ENCODE measurements at regions not wholly inside any gene's neighbourhood (a gene's known extent, or its start where the extent isn't known, plus 50 kb on each side); places are given as distances from the start of the nearest gene placed in this dataset.
"Not testable (repeated sequence)": the region's sequence is repeated elsewhere in the genome, so short reads cannot be mapped to it uniquely, and the experiment has no call there.

GRCh38 chr13:100811928-100812327 is 137.3 kb upstream of the TMTC4 start:
- DNase-seq (ENCODE audit: low spot score), result no peak

- no peak for DNase-seq (ENCODE audit: low spot score)
These were observed 136.7 kb upstream of the TMTC4 start for GRCh38 chr13:100811024-100811865.

GRCh38 chr13:100810481-100810880 is 135.9 kb upstream of the TMTC4 start:
- no peak for DNase-seq (ENCODE audit: low spot score)

GRCh38 chr13:100809856-100810255 is 135.3 kb upstream of the TMTC4 start:
- DNase-seq (ENCODE audit: low spot score), result no peak

- no peak for DNase-seq (ENCODE audit: low spot score)
These were observed 134.5 kb upstream of the TMTC4 start for GRCh38 chr13:100809129-100809390.

GRCh38 chr13:100808330-100809128 is 133.9 kb upstream of the TMTC4 start:
- no peak for DNase-seq (ENCODE audit: low spot score)

- no peak for DNase-seq (ENCODE audit: low spot score)
These were observed 128.5 kb upstream of the TMTC4 start for GRCh38 chr13:100803091-100803490.

GRCh38 chr13:100800283-100800875 is 125.8 kb upstream of the TMTC4 start:
- no peak for DNase-seq (ENCODE audit: low spot score)

GRCh38 chr13:100798739-100799361 is 124.3 kb upstream of the TMTC4 start:
- DNase-seq (ENCODE audit: low spot score), result no peak

- DNase-seq (ENCODE audit: low spot score), result no peak
These were observed 123.3 kb upstream of the TMTC4 start for GRCh38 chr13:100797921-100798320.

- DNase-seq (ENCODE audit: low spot score), result no peak
These were observed 121.9 kb upstream of the TMTC4 start for GRCh38 chr13:100796463-100796862.

- DNase-seq (ENCODE audit: low spot score), result no peak
These were observed 120.0 kb upstream of the TMTC4 start for GRCh38 chr13:100794575-100794974.

- DNase-seq (ENCODE audit: low spot score), result no peak
These were observed 115.8 kb upstream of the TMTC4 start for GRCh38 chr13:100790405-100790804.

- no peak for DNase-seq (ENCODE audit: low spot score)
These were observed 115.4 kb upstream of the TMTC4 start for GRCh38 chr13:100789968-100790367.

GRCh38 chr13:100789481-100789880 is 114.9 kb upstream of the TMTC4 start:
- DNase-seq (ENCODE audit: low spot score), result no peak

GRCh38 chr13:100789025-100789424 is 114.4 kb upstream of the TMTC4 start:
- DNase-seq (ENCODE audit: low spot score), result no peak

GRCh38 chr13:100788540-100788939 is 113.9 kb upstream of the TMTC4 start:
- DNase-seq (ENCODE audit: low spot score), result no peak

GRCh38 chr13:100787899-100788298 is 113.3 kb upstream of the TMTC4 start:
- no peak for DNase-seq (ENCODE audit: low spot score)

GRCh38 chr13:100776686-100777085 is 102.1 kb upstream of the TMTC4 start:
- not testable (repeated sequence) for DNase-seq (ENCODE audit: low spot score)

GRCh38 chr13:100773923-100774663 is 99.5 kb upstream of the TMTC4 start:
- no peak for DNase-seq (ENCODE audit: low spot score)

- DNase-seq (ENCODE audit: low spot score), result no peak
These were observed 98.8 kb upstream of the TMTC4 start for GRCh38 chr13:100773429-100773828.

GRCh38 chr13:100767192-100767591 is 92.6 kb upstream of the TMTC4 start:
- DNase-seq (ENCODE audit: low spot score), result no peak

All from AG08396 (cell line).